Loucy (cell line): ENCODE measurements at regions not wholly inside any gene's neighbourhood (a gene's known extent, or its start where the extent isn't known, plus 50 kb on each side); places are given as distances from the start of the nearest gene placed in this dataset.

Source experiments
- H2AFZ ChIP-seq: fragments of 200-600 bp; sonication (generic); 2 replicates; pipeline ENCODE4 v1.6.0; 2016; ENCODE audit warnings: antibody characterized with exemption, mild to moderate bottlenecking, low read length, moderate library complexity
- H3F3A ChIP-seq: fragments of 200-600 bp; 2 replicates; pipeline ENCODE4 v1.6.0; 2016; ENCODE audit warnings: antibody characterized with exemption, low read depth, mild to moderate bottlenecking
- H3K27me3 ChIP-seq: fragments of 200-600 bp; sonication (generic); 2 replicates; pipeline ENCODE4 v1.6.1; 2014; ENCODE audit warnings: low read length, mild to moderate bottlenecking; ENCODE audit not compliant: insufficient read depth, poor library complexity, severe bottlenecking
- H3K36me3 ChIP-seq: fragments of 200-600 bp; sonication (generic); 2 replicates; pipeline ENCODE4 v1.6.1; 2016; ENCODE audit warnings: low read length; ENCODE audit not compliant: insufficient read depth
- H3K4me1 ChIP-seq: fragments of 200-600 bp; sonication (generic); 2 replicates; pipeline ENCODE4 v1.5.1; 2014; ENCODE audit warnings: low read length, mild to moderate bottlenecking; ENCODE audit not compliant: insufficient read depth, poor library complexity, severe bottlenecking
- H3K4me2 ChIP-seq: fragments of 200-600 bp; sonication (generic); 2 replicates; pipeline ENCODE4 v1.6.0; 2014; ENCODE audit warnings: antibody characterized with exemption, low read length, low read depth, mild to moderate bottlenecking; ENCODE audit not compliant: poor library complexity, severe bottlenecking
- H3K4me3 ChIP-seq: fragments of 200-600 bp; sonication (generic); 2 replicates; pipeline ENCODE4 v1.5.1; 2014; ENCODE audit warnings: low read length, mild to moderate bottlenecking, mixed read lengths; ENCODE audit not compliant: poor library complexity, severe bottlenecking
- H3K79me2 ChIP-seq: fragments of 200-600 bp; sonication (generic); 2 replicates; pipeline ENCODE4 v1.6.1; 2014; ENCODE audit warnings: low read length; ENCODE audit not compliant: insufficient read depth
- H3K9ac ChIP-seq: fragments of 200-600 bp; sonication (generic); 2 replicates; pipeline ENCODE4 v1.6.0; 2014; ENCODE audit warnings: mild to moderate bottlenecking, low read depth, low read length, moderate library complexity; ENCODE audit not compliant: poor library complexity, severe bottlenecking
- H3K9me2 ChIP-seq: fragments of 200-600 bp; sonication (generic); replicated peaks from 2 replicates; pipeline ENCODE4 v1.6.1; 2016; ENCODE audit warnings: low read depth, low read length, mixed read lengths
- H3K9me3 ChIP-seq: fragments of 200-600 bp; sonication (generic); 2 replicates; pipeline ENCODE4 v1.6.1; 2014; ENCODE audit warnings: mild to moderate bottlenecking, antibody characterized with exemption, low read length, low read depth; ENCODE audit not compliant: insufficient read depth
- H4K20me1 ChIP-seq: fragments of 200-600 bp; sonication (generic); 2 replicates; pipeline ENCODE4 v1.6.0; 2014; ENCODE audit warnings: antibody characterized with exemption, low read length, mild to moderate bottlenecking; ENCODE audit not compliant: insufficient read depth, poor library complexity, severe bottlenecking
- CTCF ChIP-seq: fragments of 200-600 bp; sonication (generic); conservative IDR thresholded peaks from 2 replicates; pipeline ENCODE4 v1.5.1; 2014; ENCODE audit warnings: mild to moderate bottlenecking, antibody characterized with exemption, low read length
- EZH2phosphoT487 ChIP-seq: fragments of 200-600 bp; IDR thresholded peaks from 2 replicates; pipeline ENCODE4 v1.6.1; 2018; ENCODE audit warnings: antibody characterized with exemption, mild to moderate bottlenecking, moderate library complexity, borderline replicate concordance

- Histone ChIP-seq H3F3A (no peaks in the 10 kb centered on the region), H3K27me3 (no peaks in the 10 kb centered on the region), H3K9me2 (no peaks in the 10 kb centered on the region), H3K4me1 (peaks cover 4% of the 10 kb centered on the region), H3K4me3 (no peak overlapping the region), H3K9ac (no peak overlapping the region), H4K20me1 (no peaks in the 10 kb centered on the region), H3K79me2 (no peaks in the 10 kb centered on the region), H3K9me3 (no peaks in the 10 kb centered on the region), H3K4me2 (no peak overlapping the region), H3K36me3 (no peaks in the 10 kb centered on the region), H2AFZ (no peak overlapping the region)
- TF ChIP-seq EZH2phosphoT487, result no peak
Observed at GRCh38 chr11:91860661-91861060, 364.0 kb upstream of the FAT3 start.

- Histone ChIP-seq H3K4me1 (peaks cover 4% of the 10 kb centered on the region), H3K27me3 (no peaks in the 10 kb centered on the region), H3K4me2 (no peak overlapping the region), H3K4me3 (no peak overlapping the region), H3K9me2 (no peaks in the 10 kb centered on the region), H2AFZ (no peak overlapping the region; the same call in 1 of the 2 replicates), H4K20me1 (no peaks in the 10 kb centered on the region), H3F3A (no peaks in the 10 kb centered on the region), H3K9me3 (no peaks in the 10 kb centered on the region), H3K9ac (no peak overlapping the region), H3K36me3 (no peaks in the 10 kb centered on the region), H3K79me2 (no peaks in the 10 kb centered on the region)
- TF ChIP-seq CTCF (no peak), EZH2phosphoT487 (no peak)
Observed at GRCh38 chr11:91859666-91860065, 365.0 kb upstream of the FAT3 start.

- Histone ChIP-seq H3K36me3 (no peaks in the 10 kb centered on the region), H4K20me1 (no peaks in the 10 kb centered on the region), H3K4me1 (peaks cover 4% of the 10 kb centered on the region), H2AFZ (no peak overlapping the region), H3K9me2 (no peaks in the 10 kb centered on the region), H3K9me3 (no peaks in the 10 kb centered on the region), H3K27me3 (no peaks in the 10 kb centered on the region), H3K79me2 (no peaks in the 10 kb centered on the region), H3K4me2 (no peak overlapping the region), H3F3A (no peaks in the 10 kb centered on the region), H3K9ac (no peak overlapping the region), H3K4me3 (no peak overlapping the region)
- TF ChIP-seq EZH2phosphoT487 (no peak), CTCF (no peak)
Observed at GRCh38 chr11:91857179-91857578, 367.4 kb upstream of the FAT3 start.

- Histone ChIP-seq H3K9ac (no peak overlapping the region), H3K4me3 (no peak overlapping the region), H3K9me3 (no peaks in the 10 kb centered on the region), H3K79me2 (no peaks in the 10 kb centered on the region), H2AFZ (no peak overlapping the region), H3F3A (no peaks in the 10 kb centered on the region), H3K9me2 (no peaks in the 10 kb centered on the region), H3K27me3 (no peaks in the 10 kb centered on the region), H3K4me1 (peaks cover 24% of the 10 kb centered on the region), H3K4me2 (no peak overlapping the region), H3K36me3 (no peaks in the 10 kb centered on the region), H4K20me1 (no peaks in the 10 kb centered on the region)
- TF ChIP-seq CTCF (no peak), EZH2phosphoT487 (no peak)
Observed at GRCh38 chr11:91854780-91855179, 369.8 kb upstream of the FAT3 start.
